GM12892 (cell line): ENCODE measurements at regions not wholly inside any gene's neighbourhood (a gene's known extent, or its start where the extent isn't known, plus 50 kb on each side); places are given as distances from the start of the nearest gene placed in this dataset.
"Not testable (repeated sequence)": the region's sequence is repeated elsewhere in the genome, so short reads cannot be mapped to it uniquely, and the experiment has no call there.

Experiments
- DNase-seq: peaks from one replicate; pipeline ENCODE4 v3.0.0; 2011; ENCODE audit not compliant: insufficient read length
- FAIRE-seq: peaks from 2 replicates; lab custom pipeline; 2011; peaks lifted over from hg19 to GRCh38; lab: Jason Lieb, UNC
- POLR2A ChIP-seq: IDR thresholded peaks from 2 replicates; pipeline ENCODE4 v1.6.1; 2011; ENCODE audit warnings: low read depth, low read length, control low read depth
- POLR2AphosphoS5 ChIP-seq: IDR thresholded peaks from 2 replicates; pipeline ENCODE4 v1.6.1; 2011; ENCODE audit warnings: low read depth, low read length, control low read depth
- TAF1 ChIP-seq: IDR thresholded peaks from 2 replicates; pipeline ENCODE4 v1.6.1; 2011; ENCODE audit warnings: low read depth, mild to moderate bottlenecking, control low read depth, low read length, borderline replicate concordance

DNA sequence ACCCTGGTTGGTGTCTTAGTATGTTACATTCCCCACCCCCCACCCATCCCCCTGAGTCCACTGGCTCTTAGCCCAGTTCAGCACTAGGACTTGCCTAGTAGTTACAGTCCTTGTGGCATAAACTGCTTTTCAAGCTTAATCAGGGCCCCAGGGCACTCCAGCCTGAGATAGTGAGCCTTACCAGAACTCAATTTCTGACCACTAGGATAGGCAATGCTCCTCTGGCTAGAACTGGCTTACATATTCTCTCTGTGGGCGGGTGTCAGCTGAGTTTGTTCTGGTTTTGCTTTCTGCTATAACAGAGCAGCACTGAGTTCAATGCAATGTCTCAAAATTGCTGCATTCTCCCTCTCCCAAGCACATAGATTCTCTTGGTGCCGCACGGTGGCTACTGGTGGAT is 391.4 kb upstream of the DIPK2B start:
- no peak for FAIRE-seq
- no peak for TF ChIP-seq TAF1
- no peak for TF ChIP-seq POLR2AphosphoS5
- TF ChIP-seq POLR2A = no peak
- DNase-seq = no peak

DNA sequence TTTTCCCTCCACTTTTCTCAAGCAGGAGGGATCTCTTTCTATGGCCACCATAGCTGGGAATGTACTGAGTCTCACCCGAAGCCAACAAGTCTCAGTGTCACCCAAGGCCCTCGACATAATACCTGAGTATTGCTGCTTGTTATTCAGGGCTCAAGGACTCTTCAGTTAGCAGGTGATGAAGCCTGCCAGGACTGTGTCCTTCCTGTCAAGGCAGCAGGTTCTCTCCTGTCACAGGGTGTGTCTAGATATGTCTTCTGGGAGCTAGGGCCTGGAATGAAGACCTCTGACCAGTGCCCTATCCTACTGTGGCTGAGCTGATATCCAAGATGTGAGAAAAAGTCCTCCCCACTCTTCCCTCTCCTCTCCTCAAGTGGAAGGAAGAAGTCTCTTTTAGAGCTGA is 391.0 kb upstream of the DIPK2B start:
- FAIRE-seq (no peak), DNase-seq (no peak)
- TF ChIP-seq TAF1 = no peak
- TF ChIP-seq POLR2AphosphoS5 = no peak
- no peak for TF ChIP-seq POLR2A

- FAIRE-seq = no peak
- DNase-seq = no peak
These were observed 384.0 kb upstream of the DIPK2B start for GRCh38 chrX:45584717-45585116.

DNA sequence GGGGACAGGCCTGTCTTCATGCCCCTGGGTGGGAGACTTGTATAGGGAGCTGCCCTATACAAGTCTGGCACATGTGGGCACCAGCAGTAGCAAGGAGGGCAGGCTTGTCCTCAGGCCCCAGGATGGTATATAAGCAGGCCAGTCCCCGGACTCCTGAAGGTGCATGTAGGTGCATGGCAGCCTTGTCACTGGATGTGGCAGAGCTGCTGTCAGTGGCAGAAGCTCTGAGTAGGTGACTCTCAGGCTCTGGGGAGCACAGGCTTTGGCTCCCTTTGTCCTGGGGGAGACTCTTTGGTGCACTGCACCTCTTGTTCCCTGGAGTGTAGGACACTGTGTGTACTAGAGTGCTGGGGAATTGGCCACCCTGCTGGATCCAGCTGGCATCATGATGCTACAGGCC is 376.7 kb upstream of the DIPK2B start:
- DNase-seq = no peak
- no peak for FAIRE-seq
- TF ChIP-seq TAF1 (no peak), POLR2A (no peak), POLR2AphosphoS5 (no peak)

More at GRCh38 chrX:45584717-45585116, 384.0 kb upstream of the DIPK2B start:
- TF ChIP-seq POLR2AphosphoS5 (no peak), POLR2A (no peak), TAF1 (no peak)

DNA sequence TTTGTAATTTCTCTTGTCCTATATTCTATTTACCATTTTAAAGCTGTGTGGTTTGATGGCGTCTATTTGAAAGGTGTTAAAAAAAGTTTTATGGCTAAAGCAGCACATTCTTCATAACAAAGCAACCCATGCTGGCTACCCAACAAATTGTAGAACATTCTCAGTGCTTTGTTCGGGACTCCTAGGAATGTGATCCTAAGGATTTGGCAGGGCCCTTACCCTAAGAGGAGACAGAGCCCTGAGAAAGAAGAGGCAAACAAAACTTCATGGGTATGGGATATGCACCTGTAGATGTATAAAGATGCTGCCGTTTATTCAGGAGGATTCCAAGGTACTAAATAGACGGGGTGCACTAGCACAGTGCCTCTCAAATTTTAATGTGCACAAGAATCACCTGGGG is 370.8 kb upstream of the DIPK2B start:
- FAIRE-seq (no peak), DNase-seq (no peak)
- TF ChIP-seq TAF1 = no peak
- TF ChIP-seq POLR2A = no peak
- TF ChIP-seq POLR2AphosphoS5 = no peak

- TF ChIP-seq POLR2AphosphoS5 (no peak), TAF1 (no peak), POLR2A (no peak)
- DNase-seq = no peak
- no peak for FAIRE-seq
These were observed 365.8 kb upstream of the DIPK2B start for GRCh38 chrX:45566456-45566855.

- no peak for TF ChIP-seq POLR2A
- no peak for TF ChIP-seq POLR2AphosphoS5
- TF ChIP-seq TAF1 = no peak
- FAIRE-seq = no peak
- DNase-seq = no peak
These were observed 356.7 kb upstream of the DIPK2B start for GRCh38 chrX:45557387-45557786.

- DNase-seq = no peak
These were observed 354.1 kb upstream of the DIPK2B start for GRCh38 chrX:45554736-45555135.

DNA sequence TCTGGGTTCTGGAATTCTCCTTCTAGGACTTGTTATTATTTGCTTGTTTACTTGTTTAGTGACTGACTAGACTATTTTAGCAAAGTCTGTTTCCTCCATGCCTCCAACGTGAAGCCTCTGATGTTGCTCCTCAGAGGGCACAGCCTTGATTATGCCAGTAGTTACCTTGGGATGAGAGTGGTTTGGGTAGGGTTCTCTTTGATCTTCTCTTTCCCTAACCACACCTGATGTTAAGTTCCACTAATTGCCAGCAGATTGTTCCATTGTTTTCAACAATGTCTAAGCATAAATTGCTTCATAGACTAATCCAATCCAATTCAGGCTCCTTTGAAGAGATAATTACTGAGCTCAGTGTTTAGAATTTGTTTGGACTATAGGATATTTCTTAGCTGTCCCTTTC is 352.7 kb upstream of the DIPK2B start:
- TF ChIP-seq POLR2A (no peak), TAF1 (no peak), POLR2AphosphoS5 (no peak)
- FAIRE-seq (no peak), DNase-seq (no peak)

More at GRCh38 chrX:45554736-45555135, 354.1 kb upstream of the DIPK2B start:
- no peak for FAIRE-seq
- TF ChIP-seq POLR2A (no peak), TAF1 (no peak), POLR2AphosphoS5 (no peak)

DNA sequence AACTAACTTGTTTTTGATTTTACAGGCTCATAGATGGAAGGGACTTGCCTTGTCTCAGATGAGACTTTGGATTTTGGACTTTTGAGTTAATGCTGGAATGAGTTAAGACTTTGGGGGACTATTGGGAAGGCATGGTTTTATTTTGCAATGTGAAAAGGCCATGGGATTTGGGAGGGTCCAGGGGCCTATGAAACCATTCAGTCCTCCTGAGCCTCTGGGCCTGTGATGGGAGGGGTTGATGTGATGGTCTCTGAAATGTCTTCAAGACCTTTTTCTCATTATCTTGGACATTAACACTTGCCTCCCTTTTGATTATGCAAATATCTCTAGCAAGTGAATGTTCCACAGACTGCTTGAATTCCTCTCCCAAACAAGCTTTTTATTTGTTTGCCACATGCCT is 346.0 kb upstream of the DIPK2B start:
- FAIRE-seq = not testable (repeated sequence)

GRCh38 chrX:45540181-45540580 is 339.5 kb upstream of the DIPK2B start:
- no peak for FAIRE-seq
- DNase-seq = no peak
- TF ChIP-seq TAF1 (no peak), POLR2A (no peak), POLR2AphosphoS5 (no peak)

More for the DNA sequence above, 346.0 kb upstream of the DIPK2B start:
- not testable (repeated sequence) for DNase-seq

DNA sequence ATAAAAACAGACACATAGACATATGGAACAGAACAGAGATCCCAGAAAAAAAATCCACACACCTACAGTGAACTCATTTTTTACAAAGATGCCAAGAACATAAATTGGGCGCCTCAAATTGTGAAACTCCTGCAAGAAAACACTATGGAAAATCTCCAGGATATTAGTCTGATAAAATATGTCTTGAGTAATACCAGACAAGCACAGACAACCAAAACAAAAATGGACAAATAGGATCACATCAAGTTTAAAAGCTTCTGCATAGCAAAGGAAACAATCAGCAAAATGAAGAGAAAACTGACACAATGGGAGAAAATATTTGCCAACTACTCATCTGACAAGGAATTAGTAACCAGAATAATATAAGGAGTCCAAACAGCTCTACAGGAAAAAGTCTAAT is 337.3 kb upstream of the DIPK2B start:
- FAIRE-seq = no peak
- no peak for DNase-seq
- TF ChIP-seq POLR2A (no peak), POLR2AphosphoS5 (no peak)

DNA sequence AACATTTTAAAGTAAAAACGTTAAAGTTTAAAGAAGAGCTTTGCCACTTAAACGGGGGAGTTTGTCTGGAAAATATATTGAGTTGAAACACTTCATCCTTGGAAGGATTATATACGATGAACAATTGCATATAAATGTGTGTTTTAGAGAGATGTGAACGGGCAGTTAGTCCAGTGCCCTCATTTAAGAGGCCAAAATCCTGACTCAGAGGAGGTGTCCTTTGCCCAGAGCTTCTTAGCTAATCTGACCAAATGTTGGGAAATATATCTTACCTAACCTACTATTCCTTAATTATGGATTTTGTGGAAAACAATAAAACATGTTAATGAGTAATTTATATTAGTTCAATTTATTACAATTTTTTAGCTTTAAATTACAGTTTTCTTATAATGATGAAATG is 327.2 kb upstream of the DIPK2B start:
- FAIRE-seq (no peak), DNase-seq (no peak)
- TF ChIP-seq TAF1 (no peak), POLR2AphosphoS5 (no peak), POLR2A (no peak)
